NCI-H748 (cell line): ENCODE measurements at regions not wholly inside any gene's neighbourhood (a gene's known extent, or its start where the extent isn't known, plus 50 kb on each side); places are given as distances from the start of the nearest gene placed in this dataset.
A peak's percentile ranks its signal among the peaks of the same experiment; 100 is the strongest.

Source experiments
- DNase-seq: peaks from one replicate; lab custom pipeline; 2025; ENCODE audit not compliant: unreplicated experiment; lab: John Stamatoyannopoulos, UW

GRCh38 chr1:115577513-115577912 lies 64.3 kb upstream of the VANGL1 start:
- no peak for DNase-seq

- DNase-seq = no peak
Observed at GRCh38 chr1:115575661-115576060, 66.1 kb upstream of the VANGL1 start.

GRCh38 chr1:115572710-115573109 lies 69.1 kb upstream of the VANGL1 start:
- no peak for DNase-seq

GRCh38 chr1:115567431-115567830 lies 74.3 kb upstream of the VANGL1 start:
- DNase-seq = no peak

GRCh38 chr1:115565791-115566190 lies 76.0 kb upstream of the VANGL1 start:
- DNase-seq = no peak

- DNase-seq = no peak
Observed at GRCh38 chr1:115565353-115565752, 76.4 kb upstream of the VANGL1 start.

- no peak for DNase-seq
Observed at GRCh38 chr1:115564201-115564600, 77.6 kb upstream of the VANGL1 start.

- no peak for DNase-seq
Observed at GRCh38 chr1:115560027-115560426, 81.7 kb upstream of the VANGL1 start.

GRCh38 chr1:115558275-115558674 lies 83.5 kb upstream of the VANGL1 start:
- no peak for DNase-seq

GRCh38 chr1:115557715-115558114 lies 84.1 kb upstream of the VANGL1 start:
- DNase-seq = peak; percentile 90

- DNase-seq = no peak
Observed at GRCh38 chr1:115556236-115556635, 85.5 kb upstream of the VANGL1 start.

- DNase-seq = no peak
Observed at GRCh38 chr1:115555446-115555845, 86.3 kb upstream of the VANGL1 start.

GRCh38 chr1:115547696-115548095 lies 94.1 kb upstream of the VANGL1 start:
- no peak for DNase-seq

GRCh38 chr1:115546846-115547245 lies 94.9 kb upstream of the VANGL1 start:
- no peak for DNase-seq

- peak; percentile 44 for DNase-seq
Observed at GRCh38 chr1:115545791-115546733, 95.7 kb upstream of the VANGL1 start.

GRCh38 chr1:115545096-115545720 lies 96.6 kb upstream of the VANGL1 start:
- no peak for DNase-seq

GRCh38 chr1:115544131-115544530 lies 97.6 kb upstream of the VANGL1 start:
- DNase-seq = no peak

GRCh38 chr1:115543247-115543646 lies 98.5 kb upstream of the VANGL1 start:
- no peak for DNase-seq

GRCh38 chr1:115539736-115540135 lies 102.0 kb upstream of the VANGL1 start:
- DNase-seq = no peak

- no peak for DNase-seq
Observed at GRCh38 chr1:115539061-115539460, 102.7 kb upstream of the VANGL1 start.

- no peak for DNase-seq
Observed at GRCh38 chr1:115538579-115538978, 103.2 kb upstream of the VANGL1 start.

GRCh38 chr1:115537415-115537814 lies 104.4 kb upstream of the VANGL1 start:
- DNase-seq = no peak
